Prostate gland (tissue), 2 donors: ENCODE measurements at regions not wholly inside any gene's neighbourhood (a gene's known extent, or its start where the extent isn't known, plus 50 kb on each side); places are given as distances from the start of the nearest gene placed in this dataset.

Source experiments
- DNase-seq: peaks from one replicate; pipeline ENCODE4 v3.0.0-alpha.2; 2019; ENCODE audit warnings: low spot score
- H3K27ac ChIP-seq, 2 donors: fragments of 200-600 bp; sonication (generic); 2 replicates each; pipeline ENCODE4 v1.5.1; 2017 to 2019
- H3K27me3 ChIP-seq: fragments of 200-600 bp; sonication (generic); replicated peaks from 2 replicates; pipeline ENCODE4 v1.5.1; 2019; ENCODE audit not compliant: insufficient read depth
- H3K36me3 ChIP-seq, 2 donors: fragments of 200-600 bp; sonication (generic); 1 replicate in 1 of 2; 2 replicates in 1 of 2; pipeline versions ENCODE4 v1.5.1 to v1.8.1; 2017 to 2019
- H3K4me1 ChIP-seq: fragments of 200-600 bp; sonication (generic); replicated peaks from 2 replicates; pipeline ENCODE4 v1.5.1; 2019
- H3K4me3 ChIP-seq, 2 donors: fragments of 200-600 bp; sonication (generic); 2 replicates each; pipeline ENCODE4 v1.5.1; 2017 to 2019
- H3K9me3 ChIP-seq: fragments of 200-600 bp; sonication (generic); 2 replicates; pipeline ENCODE4 v1.5.1; 2017
- POLR2A ChIP-seq: fragments of 450-650 bp; IDR thresholded peaks from one replicate; pipeline ENCODE4 v1.6.1; 2016; ENCODE audit warnings: antibody characterized with exemption, mild to moderate bottlenecking
- POLR2AphosphoS5 ChIP-seq: sonication (generic); formaldehyde crosslinking; IDR thresholded peaks from one replicate; pipeline ENCODE4 v1.6.1; 2017; ENCODE audit warnings: antibody characterized with exemption
- WGBS: methylation state at CpG from one replicate; pipeline ENCODE4 v1.1.5; 2018; 5-methylcytosine and 5-hydroxymethylcytosine counted together
- intact Hi-C: fragments of 100-400 bp; cut with DNase I; formaldehyde crosslinking; loops from one replicate; pipeline ENCODE4 v1.14.2; 2022
- TF ChIP-seq, protein P1 (sequence below), 4 experiments: fragments of 200-600 bp in 2 of 4; fragments of 450-650 bp in 2 of 4; sonication (generic) in 2 of 4; IDR thresholded peaks; 1 replicate in 3 of 4; 2 replicates in 1 of 4; pipeline ENCODE4 v1.5.1; 2016 to 2019; ENCODE audit warnings: antibody characterized with exemption in 4 of 4, mild to moderate bottlenecking in 2 of 4, moderate library complexity in 2 of 4

DNA sequence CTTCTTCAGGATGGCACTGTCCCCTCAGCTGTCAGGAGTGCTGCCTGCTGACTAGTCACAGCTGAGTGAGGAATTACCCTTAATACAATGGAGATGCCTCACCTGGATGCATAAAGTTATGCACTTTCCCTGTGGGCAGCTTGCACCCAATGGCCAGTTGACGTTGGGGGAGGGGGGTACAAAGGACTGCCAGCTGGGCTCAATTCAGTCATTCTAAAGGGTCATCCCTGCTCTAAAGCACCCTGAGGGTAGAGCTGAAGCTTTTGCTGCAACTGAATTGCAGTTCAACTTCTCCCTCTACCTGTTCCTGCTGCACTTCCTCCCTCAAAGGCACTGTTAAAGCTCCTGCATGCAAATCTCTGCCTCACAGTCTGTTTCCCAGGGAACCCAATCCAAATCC lies 147.8 kb upstream of the SESN3 start:
- H3K4me1 ChIP-seq, result no peaks in the 10 kb centered on the region
- H3K9me3 ChIP-seq, result no peaks in the 10 kb centered on the region
- no peak for TF ChIP-seq POLR2A
- TF ChIP-seq, protein P1, sequence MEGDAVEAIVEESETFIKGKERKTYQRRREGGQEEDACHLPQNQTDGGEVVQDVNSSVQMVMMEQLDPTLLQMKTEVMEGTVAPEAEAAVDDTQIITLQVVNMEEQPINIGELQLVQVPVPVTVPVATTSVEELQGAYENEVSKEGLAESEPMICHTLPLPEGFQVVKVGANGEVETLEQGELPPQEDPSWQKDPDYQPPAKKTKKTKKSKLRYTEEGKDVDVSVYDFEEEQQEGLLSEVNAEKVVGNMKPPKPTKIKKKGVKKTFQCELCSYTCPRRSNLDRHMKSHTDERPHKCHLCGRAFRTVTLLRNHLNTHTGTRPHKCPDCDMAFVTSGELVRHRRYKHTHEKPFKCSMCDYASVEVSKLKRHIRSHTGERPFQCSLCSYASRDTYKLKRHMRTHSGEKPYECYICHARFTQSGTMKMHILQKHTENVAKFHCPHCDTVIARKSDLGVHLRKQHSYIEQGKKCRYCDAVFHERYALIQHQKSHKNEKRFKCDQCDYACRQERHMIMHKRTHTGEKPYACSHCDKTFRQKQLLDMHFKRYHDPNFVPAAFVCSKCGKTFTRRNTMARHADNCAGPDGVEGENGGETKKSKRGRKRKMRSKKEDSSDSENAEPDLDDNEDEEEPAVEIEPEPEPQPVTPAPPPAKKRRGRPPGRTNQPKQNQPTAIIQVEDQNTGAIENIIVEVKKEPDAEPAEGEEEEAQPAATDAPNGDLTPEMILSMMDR (IDR thresholded peaks at IDR 0.05), result no peak
- no peak for TF ChIP-seq POLR2AphosphoS5
- H3K27ac ChIP-seq, result no peak overlapping the region
- no peaks in the 10 kb centered on the region for H3K36me3 ChIP-seq
- H3K4me3 ChIP-seq, result no peak overlapping the region
- intact Hi-C loops, result no loop called here
- no peak for DNase-seq
- H3K27me3 ChIP-seq, result no peaks in the 10 kb centered on the region
- whole genome bisulfite sequencing, result 88% methylated on average over 1 of the region's 1 CpG

DNA sequence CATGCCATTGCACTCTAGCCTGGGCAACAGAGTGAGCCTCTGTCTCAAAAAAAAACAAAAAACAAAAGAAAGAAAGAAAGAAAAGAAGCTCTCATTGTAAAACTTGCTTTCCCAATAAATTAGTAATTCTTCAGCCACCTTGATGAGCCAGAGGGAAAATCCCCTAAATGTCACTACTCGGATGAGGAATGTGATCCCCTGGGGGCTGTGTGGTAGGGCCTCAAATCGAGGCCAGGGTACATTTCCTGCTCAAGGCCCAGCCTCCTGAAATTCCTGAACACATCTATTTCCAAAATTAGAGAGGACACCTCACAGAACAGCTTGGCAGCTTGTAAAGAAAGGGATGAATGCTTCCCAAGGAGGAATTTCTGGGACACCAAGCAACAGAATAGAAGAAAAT lies 147.1 kb upstream of the SESN3 start:
- Histone ChIP-seq H3K9me3 (no peaks in the 10 kb centered on the region), H3K27ac (no peak overlapping the region), H3K27me3 (no peaks in the 10 kb centered on the region), H3K4me3 (no peak overlapping the region), H3K36me3 (no peaks in the 10 kb centered on the region), H3K4me1 (no peaks in the 10 kb centered on the region)
- WGBS, result 18% methylated on average over 2 of the region's 2 CpGs
- TF ChIP-seq, protein P1 (IDR thresholded peaks at IDR 0.05), result no peak
- TF ChIP-seq POLR2A (no peak), POLR2AphosphoS5 (no peak)
- no peak for DNase-seq
- intact Hi-C loops, result no loop called here

DNA sequence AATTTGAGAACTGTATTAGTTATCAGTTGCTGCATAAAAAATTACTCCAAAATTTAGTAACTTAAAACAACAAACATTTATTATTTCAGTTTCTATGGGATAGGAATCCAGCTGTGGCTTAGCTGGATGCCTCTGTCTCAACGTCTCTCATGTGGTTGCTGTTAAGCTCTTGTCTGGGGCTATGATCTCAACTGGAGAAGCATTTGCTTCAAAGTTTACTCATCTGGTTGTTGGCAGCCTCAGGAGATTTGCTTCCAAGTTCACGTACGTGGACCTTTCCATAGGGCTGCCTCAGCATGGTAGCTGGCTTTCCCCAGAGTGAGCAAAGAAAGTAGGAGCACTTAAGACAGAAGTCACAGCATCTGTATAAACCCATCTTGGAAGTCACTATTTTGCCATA lies 144.9 kb upstream of the SESN3 start:
- WGBS, result 15% methylated on average over 3 of the region's 3 CpGs
- Histone ChIP-seq H3K4me1 (no peaks in the 10 kb centered on the region), H3K36me3 (no peaks in the 10 kb centered on the region), H3K27ac (no peak overlapping the region), H3K4me3 (no peak overlapping the region), H3K9me3 (no peaks in the 10 kb centered on the region), H3K27me3 (no peaks in the 10 kb centered on the region)
- no peak for TF ChIP-seq POLR2AphosphoS5
- TF ChIP-seq, protein P1 (IDR thresholded peaks at IDR 0.05), result no peak
- TF ChIP-seq POLR2A, result no peak
- intact Hi-C loops, result no loop called here
- no peak for DNase-seq

DNA sequence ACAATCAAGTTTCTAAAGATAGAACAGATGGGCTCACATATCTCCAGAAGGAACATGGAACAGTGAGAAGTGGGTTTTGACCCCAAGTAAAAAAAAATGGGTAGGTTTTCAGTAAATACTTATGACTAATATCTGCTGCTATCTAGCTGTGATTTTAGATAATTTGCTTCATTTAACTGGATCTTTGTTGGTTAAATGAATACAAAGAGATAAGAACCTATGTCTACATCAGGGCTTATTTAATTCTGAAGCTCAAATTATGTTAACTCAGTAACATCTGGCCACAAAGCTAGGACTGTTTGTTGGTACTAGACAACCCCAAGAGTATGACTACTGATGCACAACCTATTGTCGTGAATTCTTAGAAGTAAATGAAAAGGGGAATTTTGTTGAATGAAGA lies 144.4 kb upstream of the SESN3 start:
- H3K4me1 ChIP-seq, result no peaks in the 10 kb centered on the region
- WGBS, result 89% methylated on average over 1 of the region's 1 CpG
- intact Hi-C loops, result no loop called here
- no peak overlapping the region for H3K27ac ChIP-seq
- no peaks in the 10 kb centered on the region for H3K27me3 ChIP-seq
- H3K4me3 ChIP-seq, result no peak overlapping the region
- TF ChIP-seq, protein P1 (IDR thresholded peaks at IDR 0.05), result no peak
- TF ChIP-seq POLR2A (no peak), POLR2AphosphoS5 (no peak)
- H3K36me3 ChIP-seq, result no peaks in the 10 kb centered on the region
- no peak for DNase-seq
- H3K9me3 ChIP-seq, result no peaks in the 10 kb centered on the region

DNA sequence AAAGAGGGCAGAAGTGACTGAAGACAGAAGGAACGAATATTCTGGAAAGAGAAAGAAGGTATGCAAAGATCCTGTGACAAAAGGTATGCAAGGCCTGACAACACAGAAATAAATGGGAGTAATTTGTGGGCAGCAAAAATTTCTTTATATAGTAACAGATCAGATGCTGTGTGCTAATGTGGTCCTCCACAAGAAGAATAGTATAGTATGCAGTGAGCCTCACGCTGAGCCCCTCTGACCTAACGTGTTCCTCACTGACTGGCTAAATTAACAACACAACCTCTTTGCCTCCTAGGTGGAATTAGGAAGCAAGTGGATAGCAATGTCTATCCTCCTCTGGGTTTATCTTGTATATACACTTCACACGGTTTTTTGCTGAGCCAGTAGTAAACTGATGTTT lies 143.1 kb upstream of the SESN3 start:
- Histone ChIP-seq H3K9me3 (no peaks in the 10 kb centered on the region), H3K36me3 (no peaks in the 10 kb centered on the region), H3K27me3 (no peaks in the 10 kb centered on the region), H3K4me1 (no peaks in the 10 kb centered on the region), H3K4me3 (no peak overlapping the region), H3K27ac (no peak overlapping the region)
- 93% methylated on average over 4 of the region's 4 CpGs for WGBS
- intact Hi-C loops, result no loop called here
- TF ChIP-seq, protein P1 (IDR thresholded peaks at IDR 0.05), result no peak
- TF ChIP-seq POLR2AphosphoS5 (no peak), POLR2A (no peak)
- DNase-seq, result no peak
